ENCODE measurements at regions not wholly inside any gene's neighbourhood (a gene's known extent, or its start where the extent isn't known, plus 50 kb on each side); places are given as distances from the start of the nearest gene placed in this dataset.

GRCh38 chr1:232696466-232696865, 66.5 kb upstream of the SIPA1L2 start:
- no peak overlapping the region for H3K4me3 ChIP-seq (replicated peaks; ENCODE audit: insufficient read depth, low read length)
- TF ChIP-seq REST (IDR thresholded peaks at IDR 0.05; ENCODE audit: insufficient replicate concordance, low read depth) (no peak), SPI1 (IDR thresholded peaks at IDR 0.05; ENCODE audit: borderline replicate concordance, low read depth) (no peak), GABPA (IDR thresholded peaks at IDR 0.05; ENCODE audit: low read depth) (no peak), POLR2AphosphoS5 (IDR thresholded peaks at IDR 0.05; ENCODE audit: low read depth) (no peak), CTCF (IDR thresholded peaks at IDR 0.05; ENCODE audit: insufficient read depth, low read length) (no peak)
- no peaks in the 10 kb centered on the region for H3K27me3 ChIP-seq (ENCODE audit: insufficient read depth, poor library complexity, severe bottlenecking)
- DNase-seq (ENCODE audit: low read depth in 1 of 2, low spot score in 1 of 2), result no peak
- H3K27ac ChIP-seq (replicated peaks), result no peak overlapping the region

GRCh38 chr1:232697187-232697822, 67.4 kb upstream of the SIPA1L2 start:
- DNase-seq (ENCODE audit: low read depth in 1 of 2, low spot score in 1 of 2), result no peak
- Histone ChIP-seq H3K4me3 (replicated peaks; ENCODE audit: insufficient read depth, low read length) (no peak overlapping the region), H3K27ac (replicated peaks) (no peak overlapping the region), H3K27me3 (ENCODE audit: insufficient read depth, poor library complexity, severe bottlenecking) (no peaks in the 10 kb centered on the region)
- TF ChIP-seq POLR2AphosphoS5 (IDR thresholded peaks at IDR 0.05; ENCODE audit: low read depth) (no peak), GABPA (IDR thresholded peaks at IDR 0.05; ENCODE audit: low read depth) (no peak), SPI1 (IDR thresholded peaks at IDR 0.05; ENCODE audit: borderline replicate concordance, low read depth) (no peak), REST (IDR thresholded peaks at IDR 0.05; ENCODE audit: insufficient replicate concordance, low read depth) (no peak)

GRCh38 chr1:232699814-232700213, 69.9 kb upstream of the SIPA1L2 start:
- TF ChIP-seq SPI1 (IDR thresholded peaks at IDR 0.05; ENCODE audit: borderline replicate concordance, low read depth) (no peak), CTCF (IDR thresholded peaks at IDR 0.05; ENCODE audit: insufficient read depth, low read length) (no peak), GABPA (IDR thresholded peaks at IDR 0.05; ENCODE audit: low read depth) (no peak), REST (IDR thresholded peaks at IDR 0.05; ENCODE audit: insufficient replicate concordance, low read depth) (no peak), POLR2AphosphoS5 (IDR thresholded peaks at IDR 0.05; ENCODE audit: low read depth) (no peak)
- no peak for DNase-seq (ENCODE audit: low read depth in 1 of 2, low spot score in 1 of 2)
- Histone ChIP-seq H3K27me3 (ENCODE audit: insufficient read depth, poor library complexity, severe bottlenecking) (no peaks in the 10 kb centered on the region), H3K27ac (replicated peaks) (no peak overlapping the region), H3K4me3 (replicated peaks; ENCODE audit: insufficient read depth, low read length) (no peak overlapping the region)

Data from HL-60 (cell line).